Anterior cingulate cortex (tissue), 58 donors: ENCODE measurements at regions not wholly inside any gene's neighbourhood (a gene's known extent, or its start where the extent isn't known, plus 50 kb on each side); places are given as distances from the start of the nearest gene placed in this dataset.
"Not testable (repeated sequence)": the region's sequence is repeated elsewhere in the genome, so short reads cannot be mapped to it uniquely, and the experiment has no call there.

Source experiments
- DNase-seq, 58 donors: peaks; one replicate each; lab custom pipeline; 2025; lab: John Stamatoyannopoulos, UW

GRCh38 chr10:25851548-25851947, 82.5 kb upstream of the MYO3A start:
- no peak for DNase-seq

GRCh38 chr10:25852364-25852941, 81.6 kb upstream of the MYO3A start:
- DNase-seq, result no peak

GRCh38 chr10:25858076-25858475, 76.0 kb upstream of the MYO3A start:
- no peak for DNase-seq

- peak in 1 of 58 donors; percentile 1 for DNase-seq
These were observed 68.8 kb upstream of the MYO3A start for GRCh38 chr10:25865267-25865666.

- DNase-seq, result no peak
These were observed 66.7 kb upstream of the MYO3A start for GRCh38 chr10:25867321-25867720.

- no peak for DNase-seq
These were observed 64.9 kb upstream of the MYO3A start for GRCh38 chr10:25869067-25869591.

GRCh38 chr10:25869609-25870008, 64.4 kb upstream of the MYO3A start:
- no peak for DNase-seq

GRCh38 chr10:25874402-25874801, 59.6 kb upstream of the MYO3A start:
- not testable (repeated sequence) for DNase-seq

GRCh38 chr10:25875556-25876165, 58.4 kb upstream of the MYO3A start:
- peak in 50 of 58 donors; percentile 0 to 84 (median 24) for DNase-seq

GRCh38 chr10:25877296-25877695, 56.7 kb upstream of the MYO3A start:
- DNase-seq, result no peak
